ENCODE measurements at regions not wholly inside any gene's neighbourhood (a gene's known extent, or its start where the extent isn't known, plus 50 kb on each side); places are given as distances from the start of the nearest gene placed in this dataset.

DNA sequence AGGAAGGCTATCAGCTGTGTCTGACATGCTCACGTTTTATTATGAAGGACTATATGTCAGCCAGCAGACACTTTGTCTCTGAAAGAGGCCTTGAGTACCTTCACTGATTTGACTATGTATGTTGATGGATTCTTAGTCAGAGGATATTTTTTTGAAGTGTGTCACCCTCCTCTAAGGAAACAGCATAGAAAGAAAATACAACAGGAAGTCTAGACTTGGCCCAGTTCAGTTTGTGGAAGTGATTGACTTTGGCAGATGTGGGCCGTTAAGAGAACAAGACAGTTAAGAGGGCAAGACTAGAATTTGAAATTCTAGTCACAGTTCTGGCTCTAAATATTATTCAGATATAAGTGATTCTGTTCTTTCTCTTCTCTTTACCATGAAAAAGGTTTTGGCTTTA lies 471.5 kb downstream of the CDH8 start:
- Mint-ChIP-seq H3K4me1 (ENCODE audit: unreplicated experiment) (no peaks in the 10 kb centered on the region), H3K27me3 (ENCODE audit: unreplicated experiment) (no peaks in the 10 kb centered on the region), H3K4me3 (ENCODE audit: unreplicated experiment) (no peak overlapping the region), H3K27ac (ENCODE audit: unreplicated experiment) (no peak overlapping the region), H3K9me3 (ENCODE audit: unreplicated experiment) (no peaks in the 10 kb centered on the region), H3K36me3 (ENCODE audit: unreplicated experiment) (no peaks in the 10 kb centered on the region)
- DNase-seq (ENCODE audit: extremely low spot score, unreplicated experiment) = no peak
- TF ChIP-seq, protein P1, sequence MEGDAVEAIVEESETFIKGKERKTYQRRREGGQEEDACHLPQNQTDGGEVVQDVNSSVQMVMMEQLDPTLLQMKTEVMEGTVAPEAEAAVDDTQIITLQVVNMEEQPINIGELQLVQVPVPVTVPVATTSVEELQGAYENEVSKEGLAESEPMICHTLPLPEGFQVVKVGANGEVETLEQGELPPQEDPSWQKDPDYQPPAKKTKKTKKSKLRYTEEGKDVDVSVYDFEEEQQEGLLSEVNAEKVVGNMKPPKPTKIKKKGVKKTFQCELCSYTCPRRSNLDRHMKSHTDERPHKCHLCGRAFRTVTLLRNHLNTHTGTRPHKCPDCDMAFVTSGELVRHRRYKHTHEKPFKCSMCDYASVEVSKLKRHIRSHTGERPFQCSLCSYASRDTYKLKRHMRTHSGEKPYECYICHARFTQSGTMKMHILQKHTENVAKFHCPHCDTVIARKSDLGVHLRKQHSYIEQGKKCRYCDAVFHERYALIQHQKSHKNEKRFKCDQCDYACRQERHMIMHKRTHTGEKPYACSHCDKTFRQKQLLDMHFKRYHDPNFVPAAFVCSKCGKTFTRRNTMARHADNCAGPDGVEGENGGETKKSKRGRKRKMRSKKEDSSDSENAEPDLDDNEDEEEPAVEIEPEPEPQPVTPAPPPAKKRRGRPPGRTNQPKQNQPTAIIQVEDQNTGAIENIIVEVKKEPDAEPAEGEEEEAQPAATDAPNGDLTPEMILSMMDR (IDR thresholded peaks at IDR 0.05) = no peak

DNA sequence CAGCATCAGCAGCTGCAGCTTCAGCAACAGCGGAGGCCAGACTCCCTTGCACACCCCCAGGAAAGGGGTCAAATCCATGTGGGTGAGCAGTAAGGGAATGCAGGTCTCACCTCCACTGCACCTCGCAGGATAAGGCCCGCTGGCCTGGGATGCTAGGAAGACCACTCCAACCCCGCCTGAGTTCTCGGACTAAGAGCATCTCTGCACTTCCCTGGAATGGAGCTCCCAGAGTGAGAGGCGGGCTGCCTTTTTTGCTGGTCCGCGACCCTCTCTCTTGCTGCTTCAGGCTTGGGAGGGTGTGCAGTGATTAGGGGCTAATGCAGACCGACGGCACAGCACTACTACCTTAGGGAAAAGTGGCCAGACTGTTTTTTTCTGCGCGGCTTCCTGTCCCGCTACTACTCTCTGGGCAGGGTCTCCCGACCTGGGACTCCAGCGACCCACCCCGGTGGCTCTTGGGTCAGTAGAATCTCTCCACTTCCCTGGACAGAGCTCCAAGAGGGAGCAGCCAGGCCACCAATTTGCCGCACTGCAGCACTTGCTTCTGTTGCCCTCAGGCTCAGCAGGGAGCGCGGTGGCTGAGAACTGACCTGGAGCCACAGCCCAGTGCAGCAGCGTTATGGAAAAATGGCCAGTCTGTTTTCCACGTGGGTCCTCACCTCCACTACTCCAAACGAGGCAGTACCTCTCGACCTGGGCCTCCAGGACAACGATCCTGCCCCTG lies 480.4 kb downstream of the CDH8 start:
- H3K9me3 Mint-ChIP-seq (ENCODE audit: unreplicated experiment) = no peaks in the 10 kb centered on the region
- no peak overlapping the region for H3K27ac Mint-ChIP-seq (ENCODE audit: unreplicated experiment)
- no peak for DNase-seq (ENCODE audit: extremely low spot score, unreplicated experiment)
- no peaks in the 10 kb centered on the region for H3K36me3 Mint-ChIP-seq (ENCODE audit: unreplicated experiment)
- TF ChIP-seq, protein P1 (IDR thresholded peaks at IDR 0.05) = no peak
- H3K27me3 Mint-ChIP-seq (ENCODE audit: unreplicated experiment) = peaks cover 3% of the 10 kb centered on the region
- no peak overlapping the region for H3K4me3 Mint-ChIP-seq (ENCODE audit: unreplicated experiment)
- H3K4me1 Mint-ChIP-seq (ENCODE audit: unreplicated experiment) = no peaks in the 10 kb centered on the region

GRCh38 chr16:61549327-61549726 lies 486.9 kb downstream of the CDH8 start:
- no peak overlapping the region for H3K27ac Mint-ChIP-seq (ENCODE audit: unreplicated experiment)
- H3K36me3 Mint-ChIP-seq (ENCODE audit: unreplicated experiment) = no peaks in the 10 kb centered on the region
- TF ChIP-seq, protein P1 (IDR thresholded peaks at IDR 0.05) = no peak
- no peak overlapping the region for H3K4me3 Mint-ChIP-seq (ENCODE audit: unreplicated experiment)
- no peaks in the 10 kb centered on the region for H3K4me1 Mint-ChIP-seq (ENCODE audit: unreplicated experiment)
- DNase-seq (ENCODE audit: extremely low spot score, unreplicated experiment) = no peak
- H3K27me3 Mint-ChIP-seq (ENCODE audit: unreplicated experiment) = peaks cover 5% of the 10 kb centered on the region
- H3K9me3 Mint-ChIP-seq (ENCODE audit: unreplicated experiment) = no peaks in the 10 kb centered on the region

- H3K9me3 Mint-ChIP-seq (ENCODE audit: unreplicated experiment) = no peaks in the 10 kb centered on the region
- no peak for DNase-seq (ENCODE audit: extremely low spot score, unreplicated experiment)
- no peaks in the 10 kb centered on the region for H3K4me1 Mint-ChIP-seq (ENCODE audit: unreplicated experiment)
- H3K4me3 Mint-ChIP-seq (ENCODE audit: unreplicated experiment) = no peak overlapping the region
- H3K36me3 Mint-ChIP-seq (ENCODE audit: unreplicated experiment) = no peaks in the 10 kb centered on the region
- peaks cover 2% of the 10 kb centered on the region for H3K27me3 Mint-ChIP-seq (ENCODE audit: unreplicated experiment)
- TF ChIP-seq, protein P1 (IDR thresholded peaks at IDR 0.05) = no peak
- no peak overlapping the region for H3K27ac Mint-ChIP-seq (ENCODE audit: unreplicated experiment)
Measured at GRCh38 chr16:61547626-61548025, 488.6 kb downstream of the CDH8 start.

DNA sequence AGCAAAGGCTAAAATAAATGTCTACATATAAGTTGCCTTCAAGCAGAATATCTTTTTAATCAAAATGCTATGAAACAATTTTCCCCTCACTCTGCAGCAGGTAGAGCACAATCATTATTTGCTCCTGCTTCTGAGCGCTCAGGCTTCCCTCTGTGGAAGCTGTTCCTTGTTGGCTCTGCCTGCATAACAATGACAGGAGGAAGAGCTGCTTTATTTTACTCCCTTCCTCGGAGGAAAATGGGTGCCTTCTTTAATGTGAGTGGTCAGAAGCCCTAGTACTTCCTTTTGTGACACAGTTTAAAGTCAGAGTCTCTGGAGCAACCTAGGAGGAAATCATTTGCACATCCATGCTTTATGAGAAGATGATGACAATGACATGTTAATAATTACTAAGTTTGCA lies 492.1 kb downstream of the CDH8 start:
- no peaks in the 10 kb centered on the region for H3K9me3 Mint-ChIP-seq (ENCODE audit: unreplicated experiment)
- H3K27ac Mint-ChIP-seq (ENCODE audit: unreplicated experiment) = no peak overlapping the region
- H3K4me1 Mint-ChIP-seq (ENCODE audit: unreplicated experiment) = peaks cover 3% of the 10 kb centered on the region
- H3K27me3 Mint-ChIP-seq (ENCODE audit: unreplicated experiment) = no peaks in the 10 kb centered on the region
- no peak overlapping the region for H3K4me3 Mint-ChIP-seq (ENCODE audit: unreplicated experiment)
- no peak for DNase-seq (ENCODE audit: extremely low spot score, unreplicated experiment)
- TF ChIP-seq, protein P1 (IDR thresholded peaks at IDR 0.05) = no peak
- H3K36me3 Mint-ChIP-seq (ENCODE audit: unreplicated experiment) = no peaks in the 10 kb centered on the region
